Astrocyte (in vitro differentiated cells and primary cell): ENCODE measurements at regions not wholly inside any gene's neighbourhood (a gene's known extent, or its start where the extent isn't known, plus 50 kb on each side); places are given as distances from the start of the nearest gene placed in this dataset.

Experiments used
- EZH2 ChIP-seq: IDR thresholded peaks from 2 replicates; pipeline ENCODE4 v1.6.1; 2012; ENCODE audit warnings: mild to moderate bottlenecking, low read length, inconsistent platforms; ENCODE audit not compliant: insufficient read depth
- TF ChIP-seq, protein P1 (sequence below): IDR thresholded peaks from 2 replicates; pipeline ENCODE4 v1.5.1; 2011; ENCODE audit warnings: low read depth, mild to moderate bottlenecking, inconsistent platforms, low read length, moderate library complexity; ENCODE audit not compliant: insufficient read depth

DNA sequence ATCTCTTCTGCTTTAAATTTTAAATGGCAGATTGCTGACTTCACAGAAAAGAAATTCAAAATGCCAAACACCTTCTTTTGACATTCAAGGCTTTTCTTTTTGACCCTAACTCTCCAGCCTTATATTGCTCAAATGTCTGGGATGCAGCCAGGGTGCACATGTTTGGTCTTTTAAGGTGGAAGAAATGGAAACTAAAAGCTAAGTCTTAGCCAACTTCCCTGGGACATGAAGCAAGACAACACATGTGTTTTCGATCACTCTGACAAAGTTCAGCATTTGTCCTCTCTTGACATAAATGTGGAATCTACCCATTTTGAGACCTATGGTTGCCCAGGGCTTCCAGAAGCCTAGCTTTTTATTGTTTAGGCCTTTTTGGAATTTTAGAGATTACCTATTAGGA, 161.6 kb downstream of the RDH14 start:
- TF ChIP-seq, protein P1, sequence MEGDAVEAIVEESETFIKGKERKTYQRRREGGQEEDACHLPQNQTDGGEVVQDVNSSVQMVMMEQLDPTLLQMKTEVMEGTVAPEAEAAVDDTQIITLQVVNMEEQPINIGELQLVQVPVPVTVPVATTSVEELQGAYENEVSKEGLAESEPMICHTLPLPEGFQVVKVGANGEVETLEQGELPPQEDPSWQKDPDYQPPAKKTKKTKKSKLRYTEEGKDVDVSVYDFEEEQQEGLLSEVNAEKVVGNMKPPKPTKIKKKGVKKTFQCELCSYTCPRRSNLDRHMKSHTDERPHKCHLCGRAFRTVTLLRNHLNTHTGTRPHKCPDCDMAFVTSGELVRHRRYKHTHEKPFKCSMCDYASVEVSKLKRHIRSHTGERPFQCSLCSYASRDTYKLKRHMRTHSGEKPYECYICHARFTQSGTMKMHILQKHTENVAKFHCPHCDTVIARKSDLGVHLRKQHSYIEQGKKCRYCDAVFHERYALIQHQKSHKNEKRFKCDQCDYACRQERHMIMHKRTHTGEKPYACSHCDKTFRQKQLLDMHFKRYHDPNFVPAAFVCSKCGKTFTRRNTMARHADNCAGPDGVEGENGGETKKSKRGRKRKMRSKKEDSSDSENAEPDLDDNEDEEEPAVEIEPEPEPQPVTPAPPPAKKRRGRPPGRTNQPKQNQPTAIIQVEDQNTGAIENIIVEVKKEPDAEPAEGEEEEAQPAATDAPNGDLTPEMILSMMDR, result no peak
- no peak for TF ChIP-seq EZH2
